T-helper 2 cell treated with Interferon-gamma antibody and Interleukin-4, amounts not matched to agents 100 ng/mL and 5 ng/mL, for 36 hours (primary cell): ENCODE measurements at regions not wholly inside any gene's neighbourhood (a gene's known extent, or its start where the extent isn't known, plus 50 kb on each side); places are given as distances from the start of the nearest gene placed in this dataset.
"Not testable (repeated sequence)": the region's sequence is repeated elsewhere in the genome, so short reads cannot be mapped to it uniquely, and the experiment has no call there.

Source experiments
- intact Hi-C: fragments of 100-400 bp; cut with micrococcal nuclease; formaldehyde crosslinking; loops from one replicate; pipeline ENCODE4 v1.15.1; 2023

DNA sequence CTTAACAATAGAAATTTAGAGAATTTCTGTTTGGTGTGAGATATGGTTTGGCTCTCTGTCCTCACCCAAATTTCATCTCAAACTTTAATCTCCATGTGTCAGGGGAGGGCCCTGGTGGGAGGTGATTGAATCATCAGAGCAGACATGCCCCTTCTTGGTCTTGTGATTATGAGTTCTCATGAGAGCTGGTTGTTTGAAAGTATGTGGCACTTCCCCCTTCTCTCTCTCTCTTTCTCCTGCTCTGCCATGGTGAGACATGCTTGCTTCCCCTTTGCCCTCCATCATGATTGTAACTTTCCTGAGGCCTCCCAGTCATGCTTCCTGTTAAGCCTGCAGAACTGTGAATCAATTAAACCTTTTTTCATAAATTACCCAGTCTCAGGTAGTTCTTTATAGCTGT, 524.7 kb upstream of the ACVR2A start:
- intact Hi-C loops, result no loop called here

GRCh38 chr2:147311058-147311430, 533.8 kb upstream of the ACVR2A start:
- intact Hi-C loops, result no loop called here

DNA sequence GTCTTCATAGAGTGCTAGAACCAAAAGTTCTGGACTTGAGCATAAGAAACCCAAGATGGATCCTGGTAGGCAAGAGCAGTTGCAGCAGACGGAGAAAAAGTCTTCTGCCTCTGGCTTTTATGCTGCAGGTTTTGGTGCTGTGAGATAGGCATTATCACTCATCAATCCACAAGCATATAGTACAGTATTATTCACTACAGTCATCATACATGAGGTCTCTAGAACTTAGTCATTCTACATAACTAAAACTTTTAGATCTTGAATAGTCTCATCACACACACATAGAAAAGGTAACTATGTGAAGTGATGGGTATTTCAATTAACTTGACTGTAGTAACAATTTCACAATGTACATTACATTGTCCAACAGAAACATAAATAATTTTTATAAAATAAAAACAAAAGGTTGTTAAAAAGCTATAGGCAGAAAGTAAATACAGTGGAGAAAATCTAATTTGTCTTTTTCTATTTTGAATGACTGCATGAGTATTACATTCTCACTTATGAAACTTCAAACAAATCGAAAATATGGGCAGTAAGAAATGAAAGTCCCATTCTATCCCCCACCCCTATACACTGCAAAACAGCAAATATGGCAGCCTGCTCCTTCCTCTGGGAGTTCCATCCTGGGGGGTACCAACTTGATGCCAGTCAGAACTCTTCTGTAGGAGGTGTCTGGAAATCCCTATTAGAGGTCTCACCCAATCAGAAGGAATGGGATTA, 534.3 kb upstream of the ACVR2A start:
- intact Hi-C loops, result no loop called here

GRCh38 chr2:147297820-147298219, 547.0 kb upstream of the ACVR2A start:
- intact Hi-C loops, result loop anchor here (1.0 to 5.0 kb wide), 8 partner anchors 10 to 1344 kb away; partner anchors contain the start of genes ACVR2A and EPC2

- intact Hi-C loops, result loop anchor here (5.0 kb wide), 3 partner anchors 152 to 1347 kb away; partner anchors contain the start of gene EPC2
Measured at GRCh38 chr2:147294825-147295392, 549.9 kb upstream of the ACVR2A start.

DNA sequence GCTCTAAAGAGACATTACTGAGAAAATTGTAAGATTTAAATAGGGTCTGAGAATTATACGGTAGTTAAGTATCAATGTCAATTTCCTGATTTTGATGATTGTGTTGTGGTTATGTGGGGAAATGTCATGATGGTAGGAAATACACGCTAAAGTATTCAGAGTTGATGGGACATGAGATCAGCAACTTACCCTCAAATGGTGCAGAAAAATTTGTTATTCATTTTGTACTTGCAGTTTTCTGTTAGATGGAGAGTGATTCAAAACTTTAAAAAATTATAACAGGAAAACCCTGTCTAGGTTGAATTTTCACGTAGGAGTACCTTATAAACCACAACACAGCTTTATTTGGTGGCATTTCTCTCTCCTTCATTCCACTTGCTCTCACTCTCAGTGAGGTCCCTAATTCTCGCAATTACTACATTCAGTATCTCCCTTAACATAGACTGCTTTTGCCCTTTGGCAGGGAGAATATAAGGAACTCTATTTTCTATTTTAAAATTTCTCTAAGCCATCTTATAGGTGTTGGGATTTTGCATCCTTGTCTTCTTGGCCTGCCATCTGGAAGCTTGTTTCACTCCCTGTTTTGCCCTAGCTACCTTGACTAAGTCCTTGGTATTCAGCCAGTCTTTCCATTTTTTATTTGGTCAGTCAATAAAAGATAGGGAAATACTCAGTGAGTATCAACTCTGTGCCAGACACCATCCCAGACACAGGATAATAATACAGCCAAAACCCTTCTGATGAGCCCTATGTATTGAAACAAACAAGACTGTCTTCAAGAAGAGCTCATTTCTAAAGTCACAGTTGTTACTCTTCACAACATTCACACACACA, 550.6 kb upstream of the ACVR2A start:
- intact Hi-C loops, result no loop called here

- intact Hi-C loops, result loop anchor here (1.0 to 2.0 kb wide), 6 partner anchors 10 to 623 kb away; partner anchors contain the start of gene ACVR2A
Measured at GRCh38 chr2:147288131-147288530, 556.7 kb upstream of the ACVR2A start.

GRCh38 chr2:147275943-147276342, 568.9 kb upstream of the ACVR2A start:
- intact Hi-C loops, result no loop called here

DNA sequence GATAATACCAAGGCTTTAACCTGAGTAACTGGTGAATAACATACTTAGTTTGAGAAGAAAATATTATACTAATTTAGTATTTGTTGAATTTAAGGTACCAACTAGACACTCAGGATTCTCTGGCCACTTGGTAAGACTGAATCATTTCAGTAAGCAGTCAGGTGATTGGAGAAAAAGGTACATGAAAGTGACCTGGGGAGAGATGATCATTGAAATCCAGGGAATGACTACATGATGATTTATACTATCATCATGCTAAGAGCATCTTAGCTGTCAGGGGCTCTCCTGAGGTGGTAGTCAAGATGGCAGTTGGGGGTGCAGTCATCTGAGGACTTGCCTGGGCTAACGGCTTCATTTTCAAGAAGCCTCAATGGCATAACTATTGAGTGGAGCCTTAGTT, 571.2 kb upstream of the ACVR2A start:
- intact Hi-C loops, result no loop called here

- intact Hi-C loops, result no loop called here
Measured at GRCh38 chr2:147273106-147273505, 571.7 kb upstream of the ACVR2A start.

GRCh38 chr2:147269581-147269980, 575.2 kb upstream of the ACVR2A start:
- intact Hi-C loops, result not testable (repeated sequence)

DNA sequence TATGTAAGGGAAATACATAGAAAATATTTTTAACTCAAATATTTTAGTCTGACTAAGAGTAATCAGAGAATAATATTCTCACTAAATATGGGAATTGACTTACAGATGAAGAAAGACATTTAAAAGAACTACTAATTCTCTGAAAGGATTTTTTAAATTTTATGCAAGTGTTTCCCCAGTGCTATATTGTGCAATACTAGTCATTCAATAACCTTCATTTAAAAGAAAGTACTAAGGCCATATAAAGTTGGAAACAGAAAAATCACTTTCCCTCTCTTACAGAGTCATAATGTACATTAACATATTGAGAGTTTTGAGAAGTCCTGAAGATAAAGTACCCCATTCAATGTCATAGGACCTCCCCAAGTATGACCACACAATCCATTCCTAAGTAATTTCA, 584.6 kb upstream of the ACVR2A start:
- intact Hi-C loops, result no loop called here

GRCh38 chr2:147255812-147256211, 589.0 kb upstream of the ACVR2A start:
- intact Hi-C loops, result no loop called here

- intact Hi-C loops, result no loop called here
Measured at GRCh38 chr2:147250652-147251356, 594.0 kb upstream of the ACVR2A start.

DNA sequence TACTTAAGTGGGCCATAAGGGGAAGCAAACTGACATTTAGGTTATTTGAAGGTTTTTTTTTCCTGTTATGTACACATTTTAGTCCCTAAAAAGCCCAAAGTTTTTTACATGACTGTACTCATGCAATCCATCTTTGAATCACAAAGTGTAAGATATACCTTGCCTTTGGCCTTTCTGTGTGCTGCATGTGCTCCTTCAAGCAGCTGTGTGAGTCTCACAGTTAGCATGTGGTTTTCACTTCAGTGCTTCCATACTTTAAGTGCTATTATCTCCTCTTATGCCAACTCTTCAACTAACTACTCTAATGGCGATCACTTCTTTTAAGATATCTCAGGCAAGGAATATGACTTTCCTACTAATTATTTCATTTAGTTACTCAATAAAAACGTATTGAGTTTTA, 597.1 kb upstream of the ACVR2A start:
- intact Hi-C loops, result no loop called here

- intact Hi-C loops, result no loop called here
Measured at GRCh38 chr2:147242445-147242844, 602.4 kb upstream of the ACVR2A start.

DNA sequence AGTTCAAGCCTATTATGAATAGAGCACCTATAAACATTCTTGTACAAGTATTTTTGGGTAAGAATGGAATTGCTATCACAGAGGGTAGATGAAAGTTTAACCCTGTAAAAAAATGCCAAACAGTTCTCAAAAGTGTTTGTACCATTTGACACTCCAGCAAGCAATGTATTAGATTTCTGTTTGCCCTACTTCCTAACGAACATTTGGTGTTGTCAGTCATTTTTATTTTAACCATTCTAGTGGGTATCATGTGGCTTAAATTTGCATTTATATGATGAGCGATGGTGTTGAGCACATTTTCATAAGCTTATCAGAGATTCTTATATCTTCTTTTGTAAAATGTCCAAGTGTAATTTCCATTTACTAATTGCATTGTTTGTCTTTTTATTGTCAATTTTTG, 608.2 kb upstream of the ACVR2A start:
- intact Hi-C loops, result no loop called here

DNA sequence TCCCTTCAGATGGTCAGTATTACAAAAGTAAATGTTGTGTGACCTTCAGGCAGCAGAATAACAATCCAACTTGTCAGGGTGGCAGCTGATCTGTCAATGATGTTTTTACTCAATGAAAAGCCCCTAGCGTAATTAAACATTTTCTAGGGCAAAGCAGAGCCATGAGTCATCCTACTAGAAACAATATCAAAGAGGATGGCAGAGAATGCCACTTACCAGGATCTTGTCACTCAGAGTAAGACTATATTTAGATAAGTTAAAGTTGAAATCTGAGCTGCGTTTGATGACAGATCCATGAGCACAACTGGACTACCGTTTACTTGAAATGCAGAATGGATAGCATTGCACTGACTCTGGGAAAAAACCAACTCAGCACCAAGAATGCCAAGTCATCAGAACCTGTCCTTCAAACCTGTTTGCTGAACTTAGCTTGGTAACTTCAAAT, 612.6 kb upstream of the ACVR2A start:
- intact Hi-C loops, result no loop called here

DNA sequence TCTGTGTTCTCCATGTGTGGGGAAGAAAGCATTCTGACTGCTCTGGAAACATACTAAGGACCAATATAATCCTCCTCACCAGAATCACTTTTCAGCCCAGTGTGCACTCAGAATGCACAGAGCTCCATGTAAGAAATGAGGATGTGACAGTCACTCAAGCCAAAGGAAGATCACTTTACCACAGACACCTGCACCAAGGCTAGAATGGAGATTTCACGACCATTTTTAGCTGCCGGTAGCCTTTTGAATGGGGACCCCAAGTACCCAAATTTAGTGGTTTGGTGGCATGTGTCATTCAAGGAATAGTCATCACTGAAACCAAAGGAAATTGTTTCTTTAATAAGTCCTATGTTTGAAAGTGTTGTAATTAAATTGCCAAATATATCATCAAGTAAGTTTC, 613.2 kb upstream of the ACVR2A start:
- intact Hi-C loops, result no loop called here

GRCh38 chr2:147231081-147231480, 613.7 kb upstream of the ACVR2A start:
- intact Hi-C loops, result no loop called here

DNA sequence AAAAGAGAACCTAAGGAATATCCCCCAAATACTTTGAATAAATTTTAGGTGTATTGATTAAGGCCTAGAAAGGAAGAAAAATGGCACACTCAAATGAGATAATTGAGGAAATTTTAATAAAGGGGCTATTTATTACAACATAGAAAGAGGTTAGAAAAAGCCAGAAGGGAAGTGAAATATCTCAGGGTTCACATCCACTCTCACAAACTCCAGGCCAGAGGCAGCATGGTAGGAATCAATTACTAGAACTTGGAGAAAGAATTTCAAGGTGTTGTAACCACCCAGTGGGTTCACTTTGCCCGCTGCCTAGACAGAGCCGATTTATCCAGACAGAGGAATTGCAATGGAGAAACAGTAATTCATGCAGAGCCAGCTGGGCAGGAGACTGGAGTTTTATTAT, 617.5 kb upstream of the ACVR2A start:
- intact Hi-C loops, result no loop called here

DNA sequence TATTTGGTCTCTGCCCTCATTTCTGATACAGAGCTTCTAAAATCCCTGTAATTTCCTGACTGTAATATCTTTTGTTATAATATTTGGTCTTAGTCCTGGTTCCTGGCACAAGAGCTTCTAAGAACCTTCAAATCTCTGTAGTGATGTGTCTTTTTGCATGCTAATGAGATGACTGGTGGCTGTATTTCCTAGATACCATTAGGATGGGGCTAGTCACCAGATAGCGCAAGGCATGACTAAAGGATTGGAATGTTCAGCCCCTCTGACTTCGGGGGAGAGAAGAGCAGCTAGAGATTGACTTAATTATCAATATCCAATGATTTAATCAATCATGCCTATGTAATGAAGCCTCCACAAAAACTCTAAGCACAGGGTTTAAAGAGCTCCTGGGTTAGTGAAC, 620.8 kb upstream of the ACVR2A start:
- intact Hi-C loops, result no loop called here
